ENCODE measurements at regions not wholly inside any gene's neighbourhood (a gene's known extent, or its start where the extent isn't known, plus 50 kb on each side); places are given as distances from the start of the nearest gene placed in this dataset.

DNA sequence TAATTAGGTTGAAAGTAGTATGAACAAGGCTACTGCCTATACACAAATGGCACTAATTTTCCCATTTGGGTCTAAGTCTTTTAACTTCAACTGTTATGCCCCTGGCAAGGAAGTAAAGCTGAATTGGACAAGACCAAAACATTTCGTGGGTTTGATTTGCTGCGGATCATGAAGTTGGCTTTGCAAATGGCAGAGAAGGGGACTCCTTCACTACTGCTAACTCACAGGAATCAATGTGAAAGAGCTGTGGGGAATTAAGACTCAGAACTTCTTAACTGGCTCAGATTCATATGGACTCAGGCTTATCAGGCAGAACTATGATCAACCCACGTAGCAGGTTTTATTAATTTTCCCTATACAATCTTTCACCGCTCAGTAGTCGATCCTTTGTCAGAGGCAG is 73.8 kb upstream of the IFNE start:
- DNase-seq = no peak
- Histone ChIP-seq H3K27ac (no peak overlapping the region), H3K9me3 (replicated peaks in 1 of 3) (no peaks in the 10 kb centered on the region), H3K36me3 (replicated peaks in 1 of 2) (no peaks in the 10 kb centered on the region), H3K4me3 (no peak overlapping the region), H3K4me1 (replicated peaks in 1 of 2) (peaks cover 6 to 11% of the 10 kb centered on the region in 2 donors), H3K27me3 (peaks cover 59% of the 10 kb centered on the region)
- intact Hi-C loops (cut with DNase I) = no loop called here
- TF ChIP-seq, protein P1, sequence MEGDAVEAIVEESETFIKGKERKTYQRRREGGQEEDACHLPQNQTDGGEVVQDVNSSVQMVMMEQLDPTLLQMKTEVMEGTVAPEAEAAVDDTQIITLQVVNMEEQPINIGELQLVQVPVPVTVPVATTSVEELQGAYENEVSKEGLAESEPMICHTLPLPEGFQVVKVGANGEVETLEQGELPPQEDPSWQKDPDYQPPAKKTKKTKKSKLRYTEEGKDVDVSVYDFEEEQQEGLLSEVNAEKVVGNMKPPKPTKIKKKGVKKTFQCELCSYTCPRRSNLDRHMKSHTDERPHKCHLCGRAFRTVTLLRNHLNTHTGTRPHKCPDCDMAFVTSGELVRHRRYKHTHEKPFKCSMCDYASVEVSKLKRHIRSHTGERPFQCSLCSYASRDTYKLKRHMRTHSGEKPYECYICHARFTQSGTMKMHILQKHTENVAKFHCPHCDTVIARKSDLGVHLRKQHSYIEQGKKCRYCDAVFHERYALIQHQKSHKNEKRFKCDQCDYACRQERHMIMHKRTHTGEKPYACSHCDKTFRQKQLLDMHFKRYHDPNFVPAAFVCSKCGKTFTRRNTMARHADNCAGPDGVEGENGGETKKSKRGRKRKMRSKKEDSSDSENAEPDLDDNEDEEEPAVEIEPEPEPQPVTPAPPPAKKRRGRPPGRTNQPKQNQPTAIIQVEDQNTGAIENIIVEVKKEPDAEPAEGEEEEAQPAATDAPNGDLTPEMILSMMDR (IDR thresholded peaks at IDR 0.05) = no peak
- TF ChIP-seq POLR2A (IDR thresholded peaks at IDR 0.05) = no peak
- 82 to 86% (median 84%) methylated on average over 5 of the region's 5 CpGs for WGBS, 4 donors

GRCh38 chr9:21556581-21557427 is 74.7 kb upstream of the IFNE start:
- no peaks in the 10 kb centered on the region for H3K36me3 ChIP-seq (replicated peaks in 1 of 2)
- no peaks in the 10 kb centered on the region for H3K9me3 ChIP-seq (replicated peaks in 1 of 3)
- H3K27ac ChIP-seq = no peak overlapping the region
- no peak for TF ChIP-seq POLR2A (IDR thresholded peaks at IDR 0.05)
- TF ChIP-seq, protein P1 (IDR thresholded peaks at IDR 0.05) = no peak
- intact Hi-C loops (cut with DNase I) = no loop called here
- 74 to 77% (median 75%) methylated on average over 4 of the region's 4 CpGs for WGBS, 4 donors
- peaks cover 6 to 11% of the 10 kb centered on the region in 2 donors for H3K4me1 ChIP-seq (replicated peaks in 1 of 2)
- peaks cover 59% of the 10 kb centered on the region for H3K27me3 ChIP-seq
- no peak for DNase-seq
- H3K4me3 ChIP-seq = no peak overlapping the region

DNA sequence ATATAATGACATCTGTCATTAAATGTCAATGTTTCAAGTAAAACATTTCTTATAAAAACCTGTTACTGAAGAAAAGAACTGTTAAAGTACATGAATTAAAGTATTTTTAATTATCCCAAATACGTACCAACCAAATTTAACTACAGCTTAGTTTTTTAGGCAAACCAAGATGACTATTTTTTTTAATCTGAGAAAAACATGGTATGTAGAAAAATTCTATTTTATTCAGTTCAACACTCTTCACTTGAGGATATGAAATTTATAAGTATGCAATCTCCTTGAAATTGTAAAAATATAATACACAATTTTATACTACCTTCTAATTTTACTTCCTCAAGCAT is 75.3 kb upstream of the IFNE start:
- intact Hi-C loops (cut with DNase I) = no loop called here
- 70 to 81% (median 77%) methylated on average over 1 of the region's 1 CpG for WGBS, 4 donors
- TF ChIP-seq, protein P1 (IDR thresholded peaks at IDR 0.05) = no peak
- no peak for TF ChIP-seq POLR2A (IDR thresholded peaks at IDR 0.05)
- Histone ChIP-seq H3K4me1 (replicated peaks in 1 of 2) (peaks cover 6 to 11% of the 10 kb centered on the region in 2 donors), H3K36me3 (replicated peaks in 1 of 2) (no peaks in the 10 kb centered on the region), H3K4me3 (no peak overlapping the region), H3K27ac (no peak overlapping the region), H3K27me3 (peaks cover 59% of the 10 kb centered on the region), H3K9me3 (replicated peaks in 1 of 3) (no peaks in the 10 kb centered on the region)
- DNase-seq = no peak

GRCh38 chr9:21558079-21558478 is 76.0 kb upstream of the IFNE start:
- peaks cover 6 to 11% of the 10 kb centered on the region in 2 donors for H3K4me1 ChIP-seq (replicated peaks in 1 of 2)
- H3K9me3 ChIP-seq (replicated peaks in 1 of 3) = no peaks in the 10 kb centered on the region
- no peak for TF ChIP-seq POLR2A (IDR thresholded peaks at IDR 0.05)
- TF ChIP-seq, protein P1 (IDR thresholded peaks at IDR 0.05) = no peak
- H3K27ac ChIP-seq = no peak overlapping the region
- DNase-seq = no peak
- H3K27me3 ChIP-seq = peaks cover 59% of the 10 kb centered on the region
- H3K36me3 ChIP-seq (replicated peaks in 1 of 2) = no peaks in the 10 kb centered on the region
- intact Hi-C loops (cut with DNase I) = no loop called here
- WGBS, 4 donors = 33 to 61% (median 42%) methylated on average over 1 of the region's 1 CpG
- H3K4me3 ChIP-seq = no peak overlapping the region

Measured in adrenal gland (tissue), 9 donors.